ENCODE measurements at regions not wholly inside any gene's neighbourhood (a gene's known extent, or its start where the extent isn't known, plus 50 kb on each side); places are given as distances from the start of the nearest gene placed in this dataset.
"Not testable (repeated sequence)": the region's sequence is repeated elsewhere in the genome, so short reads cannot be mapped to it uniquely, and the experiment has no call there.

GRCh38 chr20:63145156-63145555 is 70.8 kb downstream of the YTHDF1 start:
- DNase-seq (ENCODE audit: low spot score) = no peak

GRCh38 chr20:63142933-63143332 is 73.0 kb downstream of the YTHDF1 start:
- DNase-seq (ENCODE audit: low spot score) = no peak

- no peak for DNase-seq (ENCODE audit: low spot score)
These were observed 74.4 kb downstream of the YTHDF1 start for GRCh38 chr20:63141531-63141930.

GRCh38 chr20:63140514-63141433 is 75.2 kb downstream of the YTHDF1 start:
- DNase-seq (ENCODE audit: low spot score) = no peak

- DNase-seq (ENCODE audit: low spot score) = no peak
These were observed 76.1 kb downstream of the YTHDF1 start for GRCh38 chr20:63139837-63140236.

GRCh38 chr20:63139356-63139755 is 76.6 kb downstream of the YTHDF1 start:
- DNase-seq (ENCODE audit: low spot score) = no peak

GRCh38 chr20:63138855-63139341 is 77.0 kb downstream of the YTHDF1 start:
- no peak for DNase-seq (ENCODE audit: low spot score)

- no peak for DNase-seq (ENCODE audit: low spot score)
These were observed 78.0 kb downstream of the YTHDF1 start for GRCh38 chr20:63137851-63138415.

- DNase-seq (ENCODE audit: low spot score) = no peak
These were observed 79.6 kb downstream of the YTHDF1 start for GRCh38 chr20:63136296-63136695.

GRCh38 chr20:63135411-63135810 is 80.5 kb downstream of the YTHDF1 start:
- DNase-seq (ENCODE audit: low spot score) = no peak

GRCh38 chr20:63134711-63135361 is 81.1 kb downstream of the YTHDF1 start:
- DNase-seq (ENCODE audit: low spot score) = not testable (repeated sequence)

- no peak for DNase-seq (ENCODE audit: low spot score)
These were observed 81.7 kb downstream of the YTHDF1 start for GRCh38 chr20:63134201-63134612.

GRCh38 chr20:63133481-63134091 is 82.3 kb downstream of the YTHDF1 start:
- no peak for DNase-seq (ENCODE audit: low spot score)

GRCh38 chr20:63132715-63133471 is 83.0 kb downstream of the YTHDF1 start:
- DNase-seq (ENCODE audit: low spot score) = no peak

GRCh38 chr20:63132131-63132714 is 83.7 kb downstream of the YTHDF1 start:
- no peak for DNase-seq (ENCODE audit: low spot score)

GRCh38 chr20:63130658-63131577 is 85.0 kb downstream of the YTHDF1 start:
- DNase-seq (ENCODE audit: low spot score) = no peak

GRCh38 chr20:63129991-63130657 is 85.8 kb downstream of the YTHDF1 start:
- DNase-seq (ENCODE audit: low spot score) = no peak

GRCh38 chr20:63129376-63129965 is 86.5 kb downstream of the YTHDF1 start:
- DNase-seq (ENCODE audit: low spot score) = no peak

- no peak for DNase-seq (ENCODE audit: low spot score)
These were observed 87.0 kb downstream of the YTHDF1 start for GRCh38 chr20:63128956-63129355.
